ENCODE measurements at regions not wholly inside any gene's neighbourhood (a gene's known extent, or its start where the extent isn't known, plus 50 kb on each side); places are given as distances from the start of the nearest gene placed in this dataset.

DNA sequence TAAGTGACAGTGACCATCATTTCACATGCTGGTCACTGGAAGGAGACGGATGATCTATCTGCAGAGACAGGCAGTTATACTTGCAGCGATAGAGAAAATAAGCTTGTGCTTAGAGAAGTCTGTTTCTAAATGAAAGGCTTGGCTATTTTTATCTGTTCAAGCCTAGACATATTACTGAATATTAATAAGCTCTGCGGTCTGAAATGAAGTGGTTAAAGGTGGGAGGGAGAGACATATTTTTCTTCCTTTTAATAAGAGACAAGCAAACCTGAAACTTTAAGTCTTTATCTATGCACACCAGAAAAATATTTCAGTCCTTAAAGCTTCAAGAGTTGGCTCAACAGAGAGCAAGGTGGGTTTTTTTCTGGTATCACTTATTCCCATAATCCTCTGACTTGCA lies 99.0 kb downstream of the CD200R1L start:
- Histone ChIP-seq H3K9me3 (ENCODE audit: control insufficient read depth, low read length) (no peaks in the 10 kb centered on the region), H3K27me3 (replicated peaks; ENCODE audit: control insufficient read depth, insufficient read depth, low read length, poor library complexity, severe bottlenecking) (no peaks in the 10 kb centered on the region), H3K4me1 (ENCODE audit: control insufficient read depth, insufficient read depth, low read length, poor library complexity, severe bottlenecking) (no peaks in the 10 kb centered on the region), H3K36me3 (ENCODE audit: control insufficient read depth, insufficient read depth, low read length) (no peaks in the 10 kb centered on the region), H3K27ac (ENCODE audit: insufficient read depth, low read length, poor library complexity, severe bottlenecking) (no peak overlapping the region), H3K4me3 (ENCODE audit: insufficient read depth, low read depth, low read length, poor library complexity, severe bottlenecking) (no peak overlapping the region)
- no peak for DNase-seq

GRCh38 chr3:112746675-112747280 lies 99.9 kb downstream of the CD200R1L start:
- Histone ChIP-seq H3K4me3 (ENCODE audit: insufficient read depth, low read depth, low read length, poor library complexity, severe bottlenecking) (no peak overlapping the region), H3K9me3 (ENCODE audit: control insufficient read depth, low read length) (no peaks in the 10 kb centered on the region), H3K27me3 (replicated peaks; ENCODE audit: control insufficient read depth, insufficient read depth, low read length, poor library complexity, severe bottlenecking) (no peaks in the 10 kb centered on the region), H3K27ac (ENCODE audit: insufficient read depth, low read length, poor library complexity, severe bottlenecking) (no peak overlapping the region), H3K4me1 (ENCODE audit: control insufficient read depth, insufficient read depth, low read length, poor library complexity, severe bottlenecking) (peaks cover 3% of the 10 kb centered on the region), H3K36me3 (ENCODE audit: control insufficient read depth, insufficient read depth, low read length) (no peaks in the 10 kb centered on the region)
- DNase-seq = no peak

DNA sequence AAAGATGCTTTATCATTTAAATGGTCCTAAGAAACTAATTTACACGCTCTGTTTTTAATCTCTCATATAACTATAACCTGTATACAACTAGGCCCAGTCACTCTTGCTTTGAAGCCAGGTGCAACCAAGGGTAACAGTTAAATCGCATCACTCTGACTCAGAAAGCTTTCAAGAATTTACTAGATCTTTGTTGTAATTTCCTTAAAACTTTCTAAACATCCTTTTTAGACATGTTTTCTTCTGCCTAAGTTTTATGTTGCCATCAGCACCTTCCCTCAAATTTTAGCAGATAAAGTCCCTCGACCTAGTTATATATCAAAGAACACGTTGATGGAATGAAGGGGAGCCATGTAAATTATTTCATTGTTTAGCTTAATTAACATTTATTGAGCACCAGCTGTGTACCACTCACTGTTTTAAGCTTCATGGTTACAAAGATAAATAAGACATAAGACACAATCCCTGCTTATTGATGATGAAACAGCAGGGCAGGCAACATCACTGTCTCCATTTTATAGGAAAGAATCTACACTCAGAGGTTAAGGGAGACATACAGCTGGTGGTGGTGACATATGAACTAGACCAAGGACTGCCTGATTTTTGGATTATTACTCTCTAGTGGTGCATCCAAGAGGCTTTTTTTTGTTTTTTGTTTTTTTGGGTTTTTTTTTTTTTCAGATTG lies 101.0 kb downstream of the CD200R1L start:
- no peaks in the 10 kb centered on the region for H3K9me3 ChIP-seq (ENCODE audit: control insufficient read depth, low read length)
- no peaks in the 10 kb centered on the region for H3K27me3 ChIP-seq (replicated peaks; ENCODE audit: control insufficient read depth, insufficient read depth, low read length, poor library complexity, severe bottlenecking)
- no peak overlapping the region for H3K4me3 ChIP-seq (ENCODE audit: insufficient read depth, low read depth, low read length, poor library complexity, severe bottlenecking)
- no peaks in the 10 kb centered on the region for H3K36me3 ChIP-seq (ENCODE audit: control insufficient read depth, insufficient read depth, low read length)
- peaks cover 4% of the 10 kb centered on the region for H3K4me1 ChIP-seq (ENCODE audit: control insufficient read depth, insufficient read depth, low read length, poor library complexity, severe bottlenecking)
- H3K27ac ChIP-seq (ENCODE audit: insufficient read depth, low read length, poor library complexity, severe bottlenecking) = no peak overlapping the region
- no peak for DNase-seq

DNA sequence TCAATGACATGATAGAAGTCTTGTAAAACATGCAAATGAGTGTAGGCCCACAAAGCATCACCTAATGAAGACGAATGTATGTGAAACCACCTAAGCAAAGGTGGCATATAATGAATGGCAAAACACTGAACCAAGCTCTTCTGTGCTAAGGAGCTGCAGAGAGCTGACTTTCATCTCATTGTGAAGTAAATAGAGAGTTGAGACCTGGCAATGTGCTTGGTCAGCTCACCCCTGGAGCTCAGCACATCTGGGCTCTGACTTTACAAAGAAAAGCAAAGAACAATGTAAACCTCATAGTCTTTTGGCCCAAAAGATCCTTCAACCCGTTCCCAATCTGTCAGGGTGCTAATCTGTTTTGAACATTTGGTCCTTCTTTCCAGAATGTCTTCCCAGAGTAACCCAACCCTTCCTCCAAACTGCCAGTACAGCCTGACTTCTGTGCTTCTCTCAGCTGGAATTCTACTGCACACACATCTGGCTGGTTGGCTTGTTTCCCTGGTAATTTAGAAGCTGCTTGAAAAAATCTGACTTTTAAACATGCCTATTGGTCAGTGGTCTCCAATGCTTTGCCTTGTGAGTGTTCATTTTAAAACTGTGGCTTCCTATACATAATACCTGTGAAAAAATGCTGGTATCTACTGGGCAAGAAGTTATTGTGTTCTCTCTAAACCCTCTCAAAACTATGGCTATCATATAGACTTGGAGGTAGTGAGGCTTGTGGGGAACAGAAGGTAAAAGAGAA lies 101.7 kb downstream of the CD200R1L start:
- no peak overlapping the region for H3K4me3 ChIP-seq (ENCODE audit: insufficient read depth, low read depth, low read length, poor library complexity, severe bottlenecking)
- no peak for DNase-seq
- H3K9me3 ChIP-seq (ENCODE audit: control insufficient read depth, low read length) = no peaks in the 10 kb centered on the region
- H3K27me3 ChIP-seq (replicated peaks; ENCODE audit: control insufficient read depth, insufficient read depth, low read length, poor library complexity, severe bottlenecking) = no peaks in the 10 kb centered on the region
- H3K4me1 ChIP-seq (ENCODE audit: control insufficient read depth, insufficient read depth, low read length, poor library complexity, severe bottlenecking) = peaks cover 8% of the 10 kb centered on the region
- H3K27ac ChIP-seq (ENCODE audit: insufficient read depth, low read length, poor library complexity, severe bottlenecking) = no peak overlapping the region
- no peaks in the 10 kb centered on the region for H3K36me3 ChIP-seq (ENCODE audit: control insufficient read depth, insufficient read depth, low read length)

DNA sequence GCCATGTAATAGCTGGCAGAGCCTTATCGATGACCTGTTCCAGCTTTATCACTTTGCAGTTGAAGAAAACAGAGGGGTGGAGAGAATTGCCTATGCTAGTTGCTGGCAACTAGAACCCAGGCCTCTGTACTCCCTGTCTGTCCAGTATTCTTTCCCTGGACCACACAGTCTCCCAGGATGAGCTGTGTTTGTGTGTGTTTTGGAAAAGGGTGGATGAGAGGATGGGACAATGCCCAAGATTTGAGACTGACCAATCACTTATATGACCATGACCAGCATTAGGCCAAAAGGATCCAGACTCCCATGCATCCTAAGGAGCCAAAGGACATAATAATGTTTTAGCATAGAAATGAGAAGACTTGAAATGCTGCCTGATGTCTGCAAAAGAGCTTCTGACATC lies 102.6 kb downstream of the CD200R1L start:
- H3K9me3 ChIP-seq (ENCODE audit: control insufficient read depth, low read length) = no peaks in the 10 kb centered on the region
- H3K4me3 ChIP-seq (ENCODE audit: insufficient read depth, low read depth, low read length, poor library complexity, severe bottlenecking) = no peak overlapping the region
- H3K27ac ChIP-seq (ENCODE audit: insufficient read depth, low read length, poor library complexity, severe bottlenecking) = no peak overlapping the region
- no peak for DNase-seq
- H3K27me3 ChIP-seq (replicated peaks; ENCODE audit: control insufficient read depth, insufficient read depth, low read length, poor library complexity, severe bottlenecking) = no peaks in the 10 kb centered on the region
- no peaks in the 10 kb centered on the region for H3K36me3 ChIP-seq (ENCODE audit: control insufficient read depth, insufficient read depth, low read length)
- peaks cover 15% of the 10 kb centered on the region for H3K4me1 ChIP-seq (ENCODE audit: control insufficient read depth, insufficient read depth, low read length, poor library complexity, severe bottlenecking)

GRCh38 chr3:112742934-112743333 lies 102.0 kb upstream of the CCDC80 start:
- no peaks in the 10 kb centered on the region for H3K36me3 ChIP-seq (ENCODE audit: control insufficient read depth, insufficient read depth, low read length)
- H3K27ac ChIP-seq (ENCODE audit: insufficient read depth, low read length, poor library complexity, severe bottlenecking) = no peak overlapping the region
- H3K27me3 ChIP-seq (replicated peaks; ENCODE audit: control insufficient read depth, insufficient read depth, low read length, poor library complexity, severe bottlenecking) = no peaks in the 10 kb centered on the region
- H3K4me3 ChIP-seq (ENCODE audit: insufficient read depth, low read depth, low read length, poor library complexity, severe bottlenecking) = no peak overlapping the region
- H3K9me3 ChIP-seq (ENCODE audit: control insufficient read depth, low read length) = no peaks in the 10 kb centered on the region
- peaks cover 16% of the 10 kb centered on the region for H3K4me1 ChIP-seq (ENCODE audit: control insufficient read depth, insufficient read depth, low read length, poor library complexity, severe bottlenecking)
- no peak for DNase-seq

GRCh38 chr3:112741983-112742382 lies 101.0 kb upstream of the CCDC80 start:
- Histone ChIP-seq H3K4me3 (ENCODE audit: insufficient read depth, low read depth, low read length, poor library complexity, severe bottlenecking) (no peak overlapping the region), H3K9me3 (ENCODE audit: control insufficient read depth, low read length) (no peaks in the 10 kb centered on the region), H3K4me1 (ENCODE audit: control insufficient read depth, insufficient read depth, low read length, poor library complexity, severe bottlenecking) (peaks cover 25% of the 10 kb centered on the region), H3K27me3 (replicated peaks; ENCODE audit: control insufficient read depth, insufficient read depth, low read length, poor library complexity, severe bottlenecking) (no peaks in the 10 kb centered on the region), H3K36me3 (ENCODE audit: control insufficient read depth, insufficient read depth, low read length) (no peaks in the 10 kb centered on the region), H3K27ac (ENCODE audit: insufficient read depth, low read length, poor library complexity, severe bottlenecking) (no peak overlapping the region)
- DNase-seq = no peak

DNA sequence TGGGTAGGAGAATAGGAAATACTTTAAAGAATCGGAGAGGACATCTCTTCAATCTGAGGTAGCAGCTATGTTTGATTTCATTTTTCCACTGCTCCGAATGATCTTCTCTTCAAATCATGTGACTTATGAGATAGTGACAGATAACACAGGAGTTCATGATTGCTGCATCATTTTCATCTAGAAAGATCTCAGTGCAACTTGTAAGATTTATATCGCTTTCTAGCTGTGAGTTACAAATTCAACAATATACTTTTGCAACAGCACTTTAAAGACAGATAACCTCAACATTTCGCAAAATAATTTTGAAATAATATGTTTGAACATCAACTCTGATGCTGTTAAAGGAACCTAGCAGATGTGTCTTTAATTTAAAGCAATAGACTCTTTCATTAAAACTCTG lies 99.9 kb upstream of the CCDC80 start:
- Histone ChIP-seq H3K4me3 (ENCODE audit: insufficient read depth, low read depth, low read length, poor library complexity, severe bottlenecking) (no peak overlapping the region), H3K27me3 (replicated peaks; ENCODE audit: control insufficient read depth, insufficient read depth, low read length, poor library complexity, severe bottlenecking) (no peaks in the 10 kb centered on the region), H3K4me1 (ENCODE audit: control insufficient read depth, insufficient read depth, low read length, poor library complexity, severe bottlenecking) (peaks cover 32% of the 10 kb centered on the region), H3K27ac (ENCODE audit: insufficient read depth, low read length, poor library complexity, severe bottlenecking) (no peak overlapping the region), H3K9me3 (ENCODE audit: control insufficient read depth, low read length) (no peaks in the 10 kb centered on the region), H3K36me3 (ENCODE audit: control insufficient read depth, insufficient read depth, low read length) (no peaks in the 10 kb centered on the region)
- no peak for DNase-seq

DNA sequence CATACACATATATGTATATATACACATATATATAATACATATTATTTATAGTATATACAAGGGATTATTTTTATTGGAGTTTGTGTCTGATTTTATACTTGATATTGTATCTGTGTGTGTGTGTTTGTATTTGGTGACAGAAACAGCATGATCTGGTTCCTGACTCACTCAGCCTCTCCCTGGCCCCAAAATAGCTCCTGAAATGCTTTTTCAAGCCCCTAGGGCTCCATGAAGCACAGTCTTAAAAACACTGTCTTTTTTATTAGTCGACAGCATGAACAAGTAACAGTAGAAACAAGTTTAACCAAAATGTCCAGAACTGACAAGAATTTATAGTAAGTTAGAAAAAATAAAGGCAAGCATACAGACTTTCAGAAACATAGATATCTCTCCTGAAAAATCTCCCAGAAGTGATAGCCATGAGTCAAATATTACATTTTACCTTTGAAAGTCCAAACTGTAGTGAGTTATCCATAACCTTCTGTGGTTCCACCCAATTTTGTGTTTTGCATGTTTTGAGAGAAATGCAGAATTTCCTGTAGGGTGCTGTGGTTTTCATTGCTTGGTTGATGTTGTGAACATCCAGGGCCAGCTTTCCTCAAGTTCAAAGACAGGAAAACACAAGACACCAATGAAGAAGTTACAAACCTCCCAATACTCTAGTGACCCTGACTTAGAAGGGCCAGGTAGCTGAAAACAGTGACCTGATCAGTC lies 98.5 kb upstream of the CCDC80 start:
- H3K9me3 ChIP-seq (ENCODE audit: control insufficient read depth, low read length) = no peaks in the 10 kb centered on the region
- no peaks in the 10 kb centered on the region for H3K36me3 ChIP-seq (ENCODE audit: control insufficient read depth, insufficient read depth, low read length)
- no peak for DNase-seq
- peak overlapping the region; percentile 14 for H3K27ac ChIP-seq (ENCODE audit: insufficient read depth, low read length, poor library complexity, severe bottlenecking)
- H3K4me3 ChIP-seq (ENCODE audit: insufficient read depth, low read depth, low read length, poor library complexity, severe bottlenecking) = no peak overlapping the region
- no peaks in the 10 kb centered on the region for H3K27me3 ChIP-seq (replicated peaks; ENCODE audit: control insufficient read depth, insufficient read depth, low read length, poor library complexity, severe bottlenecking)
- H3K4me1 ChIP-seq (ENCODE audit: control insufficient read depth, insufficient read depth, low read length, poor library complexity, severe bottlenecking) = peaks cover 32% of the 10 kb centered on the region

GRCh38 chr3:112738366-112738765 lies 97.4 kb upstream of the CCDC80 start:
- Histone ChIP-seq H3K4me1 (ENCODE audit: control insufficient read depth, insufficient read depth, low read length, poor library complexity, severe bottlenecking) (peaks cover 32% of the 10 kb centered on the region), H3K4me3 (ENCODE audit: insufficient read depth, low read depth, low read length, poor library complexity, severe bottlenecking) (no peak overlapping the region), H3K36me3 (ENCODE audit: control insufficient read depth, insufficient read depth, low read length) (no peaks in the 10 kb centered on the region), H3K27ac (ENCODE audit: insufficient read depth, low read length, poor library complexity, severe bottlenecking) (no peak overlapping the region), H3K27me3 (replicated peaks; ENCODE audit: control insufficient read depth, insufficient read depth, low read length, poor library complexity, severe bottlenecking) (no peaks in the 10 kb centered on the region), H3K9me3 (ENCODE audit: control insufficient read depth, low read length) (no peaks in the 10 kb centered on the region)
- DNase-seq = no peak

All from effector memory CD4-positive, alpha-beta T cell (primary cell).